H1 (cell line): ENCODE measurements at regions not wholly inside any gene's neighbourhood (a gene's known extent, or its start where the extent isn't known, plus 50 kb on each side); places are given as distances from the start of the nearest gene placed in this dataset.

Source experiments
- FOSL1 ChIP-seq: IDR thresholded peaks from 2 replicates; pipeline ENCODE4 v1.6.1; 2011; ENCODE audit warnings: mild to moderate bottlenecking, low read depth, low read length, moderate library complexity; ENCODE audit not compliant: insufficient read depth
- KDM5A ChIP-seq: fragments of 200-600 bp; IDR thresholded peaks from 2 replicates; pipeline ENCODE4 v1.7.1; 2012; ENCODE audit warnings: mild to moderate bottlenecking, low read length, inconsistent platforms, mixed read lengths

- TF ChIP-seq FOSL1 (no peak), KDM5A (no peak)
These were observed 71.9 kb upstream of the NCOR2 start (continued) for GRCh38 chr12:124639122-124639806.
